Prostate gland (tissue), 2 donors: ENCODE measurements at regions not wholly inside any gene's neighbourhood (a gene's known extent, or its start where the extent isn't known, plus 50 kb on each side); places are given as distances from the start of the nearest gene placed in this dataset.

Source experiments
- POLR2A ChIP-seq: fragments of 450-650 bp; IDR thresholded peaks from one replicate; pipeline ENCODE4 v1.6.1; 2016; ENCODE audit warnings: antibody characterized with exemption, mild to moderate bottlenecking
- TF ChIP-seq, protein P1 (sequence below), 4 experiments: fragments of 200-600 bp in 2 of 4; fragments of 450-650 bp in 2 of 4; sonication (generic) in 2 of 4; IDR thresholded peaks; 1 replicate in 3 of 4; 2 replicates in 1 of 4; pipeline ENCODE4 v1.5.1; 2016 to 2019; ENCODE audit warnings: antibody characterized with exemption in 4 of 4, mild to moderate bottlenecking in 2 of 4, moderate library complexity in 2 of 4

DNA sequence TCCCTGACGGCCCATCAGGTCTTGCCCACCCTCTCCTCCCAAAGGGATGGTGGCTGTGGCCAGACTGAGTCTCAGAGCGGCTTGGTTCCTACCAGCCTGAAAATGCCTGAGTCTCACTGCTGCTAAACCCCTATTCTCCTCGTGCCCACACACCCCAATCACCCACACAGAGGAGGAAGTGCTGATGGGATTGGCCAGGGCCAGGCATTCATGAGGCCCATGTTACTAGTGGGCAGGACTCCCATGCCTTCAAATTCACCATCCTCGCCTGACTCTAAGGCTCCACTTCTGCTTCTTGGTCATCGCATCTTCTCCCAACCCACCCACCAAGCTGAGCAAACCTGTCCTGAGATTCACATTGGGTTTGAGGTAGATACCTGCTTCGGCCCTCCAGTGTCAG lies 80.1 kb upstream of the CST7 start:
- no peak for TF ChIP-seq POLR2A
- TF ChIP-seq, protein P1, sequence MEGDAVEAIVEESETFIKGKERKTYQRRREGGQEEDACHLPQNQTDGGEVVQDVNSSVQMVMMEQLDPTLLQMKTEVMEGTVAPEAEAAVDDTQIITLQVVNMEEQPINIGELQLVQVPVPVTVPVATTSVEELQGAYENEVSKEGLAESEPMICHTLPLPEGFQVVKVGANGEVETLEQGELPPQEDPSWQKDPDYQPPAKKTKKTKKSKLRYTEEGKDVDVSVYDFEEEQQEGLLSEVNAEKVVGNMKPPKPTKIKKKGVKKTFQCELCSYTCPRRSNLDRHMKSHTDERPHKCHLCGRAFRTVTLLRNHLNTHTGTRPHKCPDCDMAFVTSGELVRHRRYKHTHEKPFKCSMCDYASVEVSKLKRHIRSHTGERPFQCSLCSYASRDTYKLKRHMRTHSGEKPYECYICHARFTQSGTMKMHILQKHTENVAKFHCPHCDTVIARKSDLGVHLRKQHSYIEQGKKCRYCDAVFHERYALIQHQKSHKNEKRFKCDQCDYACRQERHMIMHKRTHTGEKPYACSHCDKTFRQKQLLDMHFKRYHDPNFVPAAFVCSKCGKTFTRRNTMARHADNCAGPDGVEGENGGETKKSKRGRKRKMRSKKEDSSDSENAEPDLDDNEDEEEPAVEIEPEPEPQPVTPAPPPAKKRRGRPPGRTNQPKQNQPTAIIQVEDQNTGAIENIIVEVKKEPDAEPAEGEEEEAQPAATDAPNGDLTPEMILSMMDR (IDR thresholded peaks at IDR 0.05), result no peak
